TTC549 (cell line): ENCODE measurements at regions not wholly inside any gene's neighbourhood (a gene's known extent, or its start where the extent isn't known, plus 50 kb on each side); places are given as distances from the start of the nearest gene placed in this dataset.

ENCODE experiments used
- FAIRE-seq: peaks from 2 replicates; lab custom pipeline; 2012; peaks lifted over from hg19 to GRCh38; lab: Jason Lieb, UNC

DNA sequence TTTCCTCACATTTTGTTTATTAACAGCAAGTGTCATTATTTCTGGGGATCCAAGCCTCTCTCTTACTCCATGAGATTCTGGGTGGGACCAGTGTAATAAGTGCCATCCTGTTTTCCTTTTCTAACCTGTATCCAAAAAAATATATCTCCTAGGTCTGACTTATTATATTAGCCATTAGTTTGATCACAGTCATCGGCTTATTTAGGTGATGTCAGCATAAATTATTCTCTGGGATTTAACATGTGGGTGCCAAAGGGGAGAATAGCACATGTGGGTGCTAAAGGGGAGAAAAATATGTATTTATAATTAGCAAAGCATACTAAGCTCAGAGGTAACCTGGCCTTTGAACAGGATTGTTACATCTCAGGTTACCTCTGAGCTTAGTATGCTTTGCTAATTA, 293.8 kb upstream of the SEMA3D start:
- no peak for FAIRE-seq

DNA sequence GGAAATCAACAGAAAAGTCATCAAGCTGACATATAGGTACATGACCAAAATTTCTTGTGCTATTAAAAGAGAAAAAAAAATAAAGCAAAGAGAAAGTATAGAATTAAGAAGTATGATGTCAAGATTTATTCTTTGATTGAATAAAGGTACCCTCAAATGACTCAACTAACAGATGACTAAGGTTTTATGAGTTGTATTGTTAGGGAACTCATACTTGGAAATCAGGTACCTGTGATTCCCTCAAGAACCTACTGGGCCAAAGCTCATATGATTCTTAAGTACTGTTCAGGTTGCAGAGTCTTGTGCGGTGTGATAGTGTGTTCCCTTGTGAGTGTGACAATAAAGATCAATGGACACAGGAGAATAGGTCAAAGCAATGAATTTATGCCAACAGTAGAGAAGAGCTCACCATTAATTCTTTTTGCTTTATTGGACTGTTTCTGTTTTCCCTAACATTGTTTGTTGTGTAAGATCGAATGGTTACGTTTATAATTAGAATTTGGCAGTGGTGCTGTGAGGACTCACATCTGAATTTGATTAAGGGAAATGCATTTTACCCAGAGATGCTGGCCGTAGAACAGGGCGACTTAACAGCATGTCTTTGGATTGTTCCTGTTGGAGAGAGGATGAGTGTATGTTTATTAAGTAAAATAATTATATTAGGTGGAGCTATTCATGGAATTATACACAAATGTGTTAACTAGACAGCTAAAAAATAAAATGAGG, 293.2 kb upstream of the SEMA3D start:
- no peak for FAIRE-seq

DNA sequence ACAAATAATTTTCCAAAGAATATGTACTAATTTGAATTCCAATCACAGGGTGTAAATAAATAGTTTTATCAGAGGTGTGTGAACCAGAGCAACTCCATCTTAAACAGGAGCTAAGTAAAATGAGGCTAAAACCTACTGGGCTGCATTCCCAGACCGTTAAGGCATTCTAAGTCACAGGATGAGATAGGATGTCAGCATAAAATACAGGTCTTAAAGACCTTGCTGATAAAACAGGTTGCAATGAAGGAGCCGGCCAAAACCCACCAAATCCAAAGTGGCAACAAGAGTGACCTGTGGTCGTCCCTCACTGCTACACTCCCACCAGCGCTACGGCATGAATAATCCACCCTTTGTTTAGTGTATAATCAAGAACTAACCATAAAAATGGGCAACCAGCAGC, 291.7 kb upstream of the SEMA3D start:
- FAIRE-seq, result no peak

DNA sequence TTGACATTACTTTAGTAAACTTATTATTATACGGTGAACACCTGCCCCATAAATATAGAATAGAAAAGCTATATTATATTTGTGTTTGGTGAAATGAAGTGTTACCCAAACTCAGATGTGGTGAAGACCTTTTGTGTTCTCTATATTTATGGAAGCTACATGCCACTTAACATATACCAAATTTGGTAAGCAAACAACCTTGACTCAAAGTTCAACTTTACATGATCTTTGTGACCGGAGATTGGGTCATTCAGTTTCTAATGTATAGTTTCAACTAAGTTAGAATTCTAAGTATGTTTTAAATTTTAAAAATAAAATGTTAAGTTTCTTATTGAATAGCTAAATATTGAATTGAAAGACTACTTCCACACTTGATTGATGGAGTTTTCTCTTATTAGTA, 288.6 kb upstream of the SEMA3D start:
- FAIRE-seq, result no peak

DNA sequence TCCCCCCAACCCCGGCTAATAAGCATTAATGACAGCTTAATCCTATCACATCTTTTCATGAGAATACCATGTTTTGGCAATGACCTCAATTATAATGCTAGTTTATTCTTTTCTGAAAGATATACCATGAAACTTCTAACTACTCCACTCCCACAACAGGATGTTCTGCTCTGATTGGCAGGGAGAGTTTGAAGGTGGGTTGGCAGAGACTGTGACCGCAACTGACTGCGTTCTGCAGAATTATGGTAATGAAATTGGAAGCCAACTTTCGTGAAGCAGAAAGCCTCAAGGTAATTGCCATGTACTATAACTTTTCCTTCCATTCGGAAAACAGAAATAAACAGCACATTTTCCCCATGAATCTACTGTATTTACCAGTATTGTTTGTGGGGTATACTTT, 288.2 kb upstream of the SEMA3D start:
- FAIRE-seq, result no peak

DNA sequence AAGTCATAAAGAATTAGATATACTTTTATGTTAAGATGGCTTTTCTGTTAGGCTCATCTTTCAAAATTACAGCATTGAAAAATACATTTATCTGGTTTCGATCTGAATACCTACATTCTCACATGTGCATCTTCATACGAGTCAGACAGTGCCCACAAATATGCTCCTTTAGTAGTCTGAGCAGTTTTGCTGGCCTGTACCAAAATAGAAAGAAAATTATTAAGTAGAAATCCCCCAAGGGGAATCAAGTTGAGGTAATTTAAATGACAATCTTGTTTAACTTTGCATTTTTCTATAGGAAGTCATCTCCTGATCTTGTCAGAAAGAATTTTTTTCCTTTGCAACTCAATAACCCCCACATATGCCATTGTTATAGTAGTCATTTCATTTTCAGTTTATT, 287.4 kb upstream of the SEMA3D start:
- no peak for FAIRE-seq

DNA sequence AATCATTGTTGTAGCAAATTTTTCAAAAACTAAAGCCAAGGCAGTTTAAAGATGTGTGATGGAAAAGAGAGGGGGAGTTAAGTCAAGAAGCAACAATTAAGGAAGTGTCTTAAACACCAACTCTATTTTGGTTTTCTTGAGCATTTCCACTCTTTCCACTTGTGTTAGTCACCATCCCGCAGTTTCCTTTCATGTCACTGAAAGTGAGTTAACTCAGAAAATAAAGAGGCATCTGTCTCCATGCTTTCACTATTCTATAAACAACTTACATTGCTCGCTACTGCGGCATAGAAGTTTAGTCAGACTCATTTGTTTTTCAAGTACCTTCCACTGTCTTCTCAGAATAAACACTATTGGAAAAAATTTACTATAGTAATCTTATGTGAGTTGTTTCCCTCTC, 284.9 kb upstream of the SEMA3D start:
- FAIRE-seq, result no peak

DNA sequence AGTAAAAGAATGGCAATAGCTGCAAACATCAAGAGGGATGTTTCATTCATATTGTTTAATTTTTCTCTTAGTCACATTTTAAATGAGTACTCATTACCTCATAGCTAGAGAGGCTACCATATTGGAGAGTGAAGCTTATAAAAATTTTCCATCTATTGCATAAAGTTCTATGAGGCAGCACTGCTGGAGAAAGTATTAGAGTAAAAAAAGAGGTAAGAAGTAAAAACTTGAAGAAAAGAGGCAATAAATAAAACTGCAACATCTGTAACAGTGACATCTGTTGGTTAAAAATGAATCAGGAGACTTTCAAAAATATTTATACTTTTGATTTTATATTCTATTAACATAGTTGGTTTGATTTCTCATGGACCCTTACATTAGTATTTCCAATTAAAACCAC, 284.5 kb upstream of the SEMA3D start:
- FAIRE-seq, result no peak

DNA sequence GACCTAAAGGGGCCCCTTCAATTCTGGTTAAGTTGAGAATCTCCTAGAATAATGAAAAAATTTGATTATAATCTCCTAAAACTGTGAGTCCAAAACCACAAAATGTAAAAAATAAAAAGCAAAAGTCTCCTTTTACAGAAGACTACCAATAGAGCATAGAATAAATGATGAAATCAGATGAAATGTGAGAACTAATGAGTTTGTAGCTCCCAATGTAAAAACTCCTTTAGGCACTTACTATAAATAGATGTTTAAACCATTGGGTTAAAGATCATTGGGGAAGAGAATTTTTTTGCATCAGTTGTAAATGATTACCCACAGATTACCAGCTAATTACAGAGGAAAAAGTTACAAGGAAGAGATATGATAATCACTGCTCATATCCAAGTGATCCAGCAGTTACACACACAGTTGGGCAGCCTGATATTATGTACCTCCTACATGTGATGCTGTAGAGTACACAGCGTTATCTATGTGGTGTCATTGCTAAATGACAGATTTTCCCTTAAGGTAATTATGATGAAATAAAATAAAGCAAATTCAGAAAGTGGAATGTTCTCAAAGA, 282.7 kb upstream of the SEMA3D start:
- no peak for FAIRE-seq

DNA sequence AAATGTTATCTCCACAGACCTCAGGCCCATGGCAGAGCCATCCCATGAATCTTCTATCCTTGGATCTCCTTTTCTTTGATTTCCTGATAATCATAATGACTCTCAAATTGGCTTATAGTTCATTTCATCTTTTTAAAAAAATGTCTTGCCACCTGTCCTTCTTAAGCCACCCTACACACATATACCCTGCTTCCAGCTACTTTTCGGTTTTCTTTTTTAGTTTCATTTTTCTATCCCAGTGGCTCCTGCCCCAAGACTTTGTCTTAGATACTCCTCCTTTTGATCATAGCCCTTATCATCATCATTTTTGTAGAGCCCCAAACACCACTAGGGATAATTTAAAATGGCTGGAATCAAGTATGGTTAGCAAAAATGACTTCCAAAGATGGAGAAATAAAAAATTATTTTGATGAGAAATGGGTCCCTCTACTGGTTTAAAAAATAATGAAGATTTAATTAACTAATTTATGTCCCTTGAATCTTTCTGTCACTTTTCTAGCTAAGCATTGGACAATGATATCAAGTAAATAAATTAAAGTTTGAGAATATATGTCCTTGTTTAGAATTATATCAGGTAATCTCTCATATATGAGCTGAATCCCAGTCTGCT, 277.3 kb upstream of the SEMA3D start:
- no peak for FAIRE-seq

DNA sequence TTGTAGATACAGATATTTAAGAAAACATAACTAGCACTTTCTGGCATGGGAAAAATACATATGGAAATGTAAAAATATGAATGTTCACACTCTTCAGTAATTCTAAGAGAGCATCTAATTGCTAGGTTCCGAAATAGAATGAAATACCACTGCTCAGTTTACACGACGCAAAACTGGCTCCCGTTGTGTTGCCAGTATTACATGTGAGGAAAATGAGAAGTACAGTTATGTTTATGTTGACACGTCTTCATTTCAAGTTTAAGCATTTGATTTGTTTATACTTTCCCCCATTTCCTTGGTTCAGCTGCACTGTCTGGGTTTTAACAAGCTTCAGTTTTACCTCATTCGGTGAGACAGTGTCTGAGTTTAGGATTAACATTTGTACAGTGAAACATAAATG, 275.8 kb upstream of the SEMA3D start:
- FAIRE-seq, result no peak

DNA sequence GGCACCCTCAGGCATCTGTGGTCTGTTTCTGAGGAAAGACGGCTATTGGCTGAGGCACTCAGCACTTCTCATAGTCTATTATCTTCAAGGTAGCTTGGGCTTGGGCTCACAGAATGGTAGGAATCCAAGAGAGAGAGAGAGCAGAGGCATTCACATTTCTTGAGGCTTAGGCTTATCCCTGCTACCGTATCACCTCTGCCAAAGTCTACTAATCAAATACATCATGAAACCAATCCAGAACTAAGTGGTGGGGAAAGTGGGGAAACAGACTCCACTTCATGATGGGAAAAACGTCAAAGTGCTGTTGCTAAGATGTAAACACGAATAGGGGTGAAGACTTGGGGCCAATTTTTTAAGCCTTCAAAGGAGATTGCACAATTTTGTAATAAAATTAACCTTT, 271.1 kb upstream of the SEMA3D start:
- FAIRE-seq, result no peak

DNA sequence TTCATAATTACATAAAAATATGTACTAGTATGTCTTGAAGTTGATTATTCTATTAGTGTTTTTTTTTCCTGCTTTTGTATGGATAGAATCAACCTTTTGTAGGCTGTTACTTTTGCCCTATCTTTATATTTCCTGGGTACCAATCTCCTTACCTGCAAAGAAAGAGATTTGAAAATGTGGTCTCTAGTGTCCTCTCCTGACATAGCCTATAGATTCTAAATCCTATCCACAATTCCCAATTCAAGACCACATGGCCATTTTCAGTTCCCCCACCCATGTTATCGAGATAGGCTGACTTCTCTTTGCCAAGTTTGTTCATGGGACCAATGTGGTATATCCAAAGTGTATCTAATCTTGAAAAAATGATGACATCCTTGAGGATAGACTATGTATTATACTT, 269.4 kb upstream of the SEMA3D start:
- FAIRE-seq, result no peak

DNA sequence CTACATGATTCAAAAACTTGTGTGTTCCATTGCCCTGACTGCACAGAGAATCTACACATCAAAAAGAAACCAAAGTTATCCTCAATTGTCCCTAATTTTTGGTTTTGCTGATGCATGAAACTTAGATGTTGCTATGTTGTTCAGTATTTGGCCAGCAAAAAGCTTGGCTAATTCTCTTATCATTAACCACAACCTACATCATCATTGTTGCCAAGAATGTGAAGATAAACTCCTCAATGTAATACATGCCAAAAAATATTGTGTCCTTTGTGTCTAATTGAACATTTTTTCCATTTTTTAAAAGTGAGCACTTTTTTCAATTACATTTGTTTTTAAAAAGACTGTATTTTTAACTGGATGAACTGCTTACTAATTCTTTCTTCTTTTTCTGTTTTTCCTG, 268.0 kb upstream of the SEMA3D start:
- FAIRE-seq, result no peak

DNA sequence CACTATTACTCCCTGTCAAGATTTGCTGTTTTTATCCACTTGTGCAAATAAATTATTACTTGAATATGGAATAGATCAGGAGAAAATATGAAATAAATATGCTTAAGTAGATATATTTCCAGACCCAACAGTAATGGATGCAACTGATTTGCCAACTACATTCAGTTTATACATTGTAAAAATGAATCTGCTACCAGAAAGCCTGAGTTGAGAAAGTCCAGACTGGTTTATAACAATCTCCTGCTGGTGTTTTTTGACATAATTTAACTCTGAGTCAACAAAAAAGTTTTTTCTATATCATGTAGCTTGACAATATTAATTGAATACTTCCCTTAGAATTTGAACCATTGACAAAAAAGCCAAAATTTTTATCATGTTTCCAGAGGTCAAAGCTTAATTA, 265.8 kb upstream of the SEMA3D start:
- FAIRE-seq, result no peak

DNA sequence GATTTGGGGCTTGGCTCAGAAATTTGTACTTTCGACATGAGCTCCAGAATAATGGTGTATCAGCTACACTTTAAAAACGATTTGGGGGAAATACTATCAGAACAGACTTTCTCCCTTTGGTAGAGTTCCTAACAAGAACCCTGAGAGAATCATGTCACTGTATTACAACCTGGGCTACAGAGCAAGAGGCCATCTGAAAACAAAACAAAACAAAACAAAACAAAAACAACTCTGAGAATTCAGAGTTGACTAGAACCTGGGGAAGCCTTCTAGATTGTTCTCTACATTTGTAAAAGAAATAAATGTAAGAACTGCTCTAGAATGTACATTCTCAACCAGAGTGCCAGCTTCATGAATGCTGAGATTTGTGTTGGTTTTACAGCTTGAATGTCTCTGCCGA, 262.6 kb upstream of the SEMA3D start:
- no peak for FAIRE-seq

DNA sequence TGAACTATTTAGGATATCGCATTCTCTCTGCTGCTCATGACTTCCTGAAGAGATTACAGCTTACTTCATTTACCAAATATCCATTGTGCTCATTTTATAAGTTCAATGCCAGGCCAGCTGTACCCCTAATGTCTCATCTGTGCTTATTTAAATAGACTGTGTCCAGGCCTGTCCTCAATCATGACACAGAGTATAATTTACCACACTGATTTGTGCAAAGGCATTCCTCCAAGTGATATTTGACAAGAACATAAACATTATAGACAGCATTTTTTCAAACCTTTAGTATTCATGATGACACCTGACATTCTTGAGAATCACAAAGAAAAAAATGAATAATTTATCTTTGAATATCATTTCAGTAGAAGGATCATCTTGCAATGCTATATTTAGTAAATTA, 260.1 kb upstream of the SEMA3D start:
- FAIRE-seq, result no peak

DNA sequence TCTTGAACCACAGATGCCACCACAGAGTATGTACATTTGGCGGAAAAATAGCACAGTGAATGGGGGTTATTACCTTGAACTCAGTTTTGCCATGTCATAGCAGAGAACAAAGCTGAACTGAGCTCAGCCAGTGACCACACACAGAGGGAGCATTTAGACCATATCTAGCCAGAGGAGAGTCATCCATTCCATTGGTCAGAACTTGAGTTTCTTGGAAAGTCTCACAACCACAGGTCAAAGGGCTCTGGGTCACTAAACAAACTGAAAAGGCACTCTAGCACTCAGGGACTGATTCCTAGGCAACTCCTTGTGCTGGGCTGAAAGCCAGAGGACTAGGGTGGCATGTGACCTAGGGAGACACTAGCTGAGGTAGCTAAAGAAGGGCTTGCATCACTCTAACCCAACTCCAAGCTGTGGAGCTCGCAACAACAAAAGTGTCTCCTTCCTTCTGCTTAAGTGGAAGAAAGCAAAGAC, 239.7 kb upstream of the SEMA3D start:
- no peak for FAIRE-seq

DNA sequence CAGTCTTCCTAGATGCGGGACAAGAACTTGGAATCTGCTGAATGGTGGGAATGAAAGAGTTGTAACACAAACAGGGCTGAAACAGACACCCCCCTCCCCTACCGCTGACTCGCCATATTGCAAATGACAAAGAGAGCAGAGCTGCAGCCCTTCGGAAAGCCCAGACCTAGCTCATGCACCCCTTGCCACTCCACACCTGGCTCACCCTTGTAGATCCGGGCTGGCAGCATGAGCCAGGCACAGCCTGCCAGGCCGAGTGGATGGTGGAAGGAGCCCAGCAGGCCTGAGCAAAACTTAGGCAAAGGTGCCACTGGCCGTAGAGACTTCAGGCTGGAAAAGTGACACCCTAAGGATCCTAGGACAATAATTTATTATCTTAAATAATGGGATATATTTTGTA, 237.4 kb upstream of the SEMA3D start:
- no peak for FAIRE-seq

DNA sequence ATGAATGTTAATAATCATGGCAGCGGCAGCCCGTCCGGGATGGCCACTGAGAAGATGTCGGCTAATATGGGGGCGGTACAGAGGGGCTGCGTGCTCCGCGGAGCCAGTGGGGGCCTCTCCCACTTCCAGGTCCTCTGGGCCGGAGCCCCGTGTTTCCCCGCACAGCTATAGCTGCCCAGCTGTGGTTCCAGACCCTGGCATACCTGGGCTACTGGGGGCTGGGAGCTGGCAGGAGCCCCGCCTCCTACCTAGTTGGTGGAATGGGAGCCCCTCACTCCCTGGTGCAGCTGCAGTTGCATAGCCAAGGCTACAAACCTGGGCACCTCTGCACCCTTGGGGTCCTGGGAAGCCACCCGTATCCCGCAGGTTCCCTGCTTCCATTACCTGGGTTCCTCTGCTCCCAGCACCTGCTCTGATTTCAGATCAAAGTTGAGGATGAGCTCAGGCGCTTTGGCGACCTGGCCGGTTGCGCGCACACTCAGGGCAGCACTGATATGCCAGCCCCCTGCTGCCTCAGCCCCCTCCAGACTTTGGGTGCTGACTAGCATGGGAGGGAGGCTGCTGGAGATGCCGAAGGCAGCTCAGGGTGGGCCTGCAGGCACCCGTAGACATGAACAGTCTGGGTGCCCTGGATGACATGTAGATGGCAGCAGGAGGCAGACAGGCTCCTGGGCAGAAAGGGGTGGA, 236.5 kb upstream of the SEMA3D start:
- FAIRE-seq, result no peak

DNA sequence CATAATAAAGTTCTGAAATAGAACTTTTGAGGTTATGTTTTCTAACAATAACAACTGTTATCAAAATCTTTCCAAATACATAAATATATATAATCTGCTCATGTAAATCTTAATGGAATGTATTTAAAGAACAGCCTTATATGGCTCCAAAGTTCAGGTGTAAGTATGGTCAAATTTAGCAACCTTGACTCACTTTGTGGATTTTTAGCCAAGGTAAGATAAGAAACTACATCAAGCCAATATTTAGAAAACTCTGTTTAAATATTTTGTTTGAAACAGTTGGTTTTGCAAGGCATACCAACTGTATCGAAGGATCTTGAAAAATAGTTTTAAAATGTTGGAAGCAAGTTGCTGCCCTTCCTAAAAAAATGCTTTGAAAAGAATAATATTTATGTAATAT, 228.9 kb upstream of the SEMA3D start:
- no peak for FAIRE-seq

DNA sequence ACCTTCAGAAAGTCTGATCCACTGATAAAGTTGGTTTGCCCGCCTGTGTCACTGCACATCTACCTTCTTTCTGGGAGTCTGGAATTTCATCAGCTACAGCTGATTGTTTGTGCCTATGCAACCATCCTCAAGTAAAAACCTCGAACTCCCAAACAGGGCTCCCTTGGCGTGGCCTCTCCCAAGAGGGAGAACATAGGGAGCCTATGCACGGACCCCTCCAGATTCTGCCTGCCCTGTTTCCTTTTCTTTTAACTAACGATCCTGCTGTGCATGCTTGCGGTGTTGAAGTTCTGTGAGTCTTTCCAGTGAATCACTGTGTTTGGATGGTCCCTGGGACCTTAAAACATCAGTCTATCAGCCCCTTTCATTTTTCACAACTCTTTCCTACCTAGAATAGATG, 226.9 kb upstream of the SEMA3D start:
- no peak for FAIRE-seq

DNA sequence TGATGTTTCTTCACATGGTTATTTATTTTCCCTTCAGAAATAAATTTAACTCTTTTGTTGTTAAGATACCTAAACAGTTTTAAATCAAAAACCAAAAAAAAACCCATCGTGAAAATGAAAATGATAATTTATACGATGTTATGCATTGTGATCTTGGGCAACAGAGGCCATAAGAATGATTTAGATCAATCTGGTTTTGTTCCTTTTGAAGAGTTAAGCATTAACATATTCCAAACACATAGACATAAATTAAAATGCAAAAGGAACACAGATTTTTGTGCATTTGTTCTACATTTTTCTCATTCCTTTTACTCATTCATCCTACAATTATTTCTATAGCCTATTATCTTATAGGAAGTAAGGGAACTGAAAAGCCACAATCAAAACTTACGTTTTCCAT, 226.1 kb upstream of the SEMA3D start:
- FAIRE-seq, result no peak

DNA sequence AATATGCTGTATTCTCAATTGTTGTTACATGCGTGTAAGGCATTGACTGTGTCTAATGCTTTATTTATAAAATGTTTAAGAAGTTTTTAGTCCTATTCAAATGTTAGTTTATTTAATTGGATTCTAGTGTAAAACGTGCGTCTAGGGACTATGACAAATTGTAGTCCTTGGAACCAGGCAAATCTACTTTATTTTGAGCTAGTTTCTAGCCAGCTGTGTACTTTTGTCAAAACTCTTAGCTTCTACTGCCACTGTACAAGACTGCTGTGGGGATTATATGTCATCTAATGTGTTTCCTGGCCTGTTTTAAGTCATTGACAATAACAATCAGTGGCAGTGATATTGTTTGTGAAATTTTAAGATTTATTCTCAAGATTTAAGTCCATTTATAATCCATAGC, 220.5 kb upstream of the SEMA3D start:
- FAIRE-seq, result no peak
